ENCODE measurements at regions not wholly inside any gene's neighbourhood (a gene's known extent, or its start where the extent isn't known, plus 50 kb on each side); places are given as distances from the start of the nearest gene placed in this dataset.

- 63 to 79% methylated on average over 1 to 2 of the region's 2 CpGs for whole genome bisulfite sequencing, 2 donors
- no peaks in the 10 kb centered on the region for H3K9me3 ChIP-seq
- no peaks in the 10 kb centered on the region for H3K4me1 ChIP-seq
- H3K4me3 ChIP-seq, result no peak overlapping the region
- H3K27me3 ChIP-seq, result no peaks in the 10 kb centered on the region
- no peak for DNase-seq
- TF ChIP-seq POLR2A (IDR thresholded peaks at IDR 0.05) (no peak), CTCF (IDR thresholded peaks at IDR 0.05) (no peak)
- intact Hi-C loops (cut with DNase I), result no loop called here
- H3K36me3 ChIP-seq, result no peaks in the 10 kb centered on the region
- no peak overlapping the region for H3K27ac ChIP-seq
Measured at GRCh38 chr10:84683550-84683949, 355.2 kb downstream of the CCSER2 start.

- Histone ChIP-seq H3K4me1 (no peaks in the 10 kb centered on the region), H3K27ac (no peak overlapping the region), H3K27me3 (no peaks in the 10 kb centered on the region), H3K36me3 (no peaks in the 10 kb centered on the region), H3K4me3 (no peak overlapping the region), H3K9me3 (no peaks in the 10 kb centered on the region)
- WGBS, 2 donors, result 80 to 88% methylated on average over 5 to 6 of the region's 6 CpGs
- intact Hi-C loops (cut with DNase I), result no loop called here
- DNase-seq, result no peak
- TF ChIP-seq CTCF (IDR thresholded peaks at IDR 0.05), result no peak
- no peak for TF ChIP-seq POLR2A (IDR thresholded peaks at IDR 0.05)
Measured at GRCh38 chr10:84683980-84684740, 355.8 kb downstream of the CCSER2 start.

GRCh38 chr10:84685047-84685660 lies 356.8 kb downstream of the CCSER2 start:
- TF ChIP-seq POLR2A (IDR thresholded peaks at IDR 0.05), result no peak
- TF ChIP-seq CTCF (IDR thresholded peaks at IDR 0.05), result no peak
- H3K27ac ChIP-seq, result no peak overlapping the region
- 58 to 63% methylated on average over 1 to 3 of the region's 3 CpGs for WGBS, 2 donors
- intact Hi-C loops (cut with DNase I), result no loop called here
- H3K36me3 ChIP-seq, result no peaks in the 10 kb centered on the region
- DNase-seq, result no peak
- H3K4me3 ChIP-seq, result no peak overlapping the region
- no peaks in the 10 kb centered on the region for H3K9me3 ChIP-seq
- H3K27me3 ChIP-seq, result no peaks in the 10 kb centered on the region
- H3K4me1 ChIP-seq, result no peaks in the 10 kb centered on the region

- no peak overlapping the region for H3K27ac ChIP-seq
- intact Hi-C loops (cut with DNase I), result no loop called here
Measured at GRCh38 chr10:84693006-84693405, 364.6 kb downstream of the CCSER2 start.

More at GRCh38 chr10:84693006-84693405, 364.6 kb downstream of the CCSER2 start:
- no peaks in the 10 kb centered on the region for H3K36me3 ChIP-seq
- H3K27me3 ChIP-seq, result no peaks in the 10 kb centered on the region
- H3K4me3 ChIP-seq, result no peak overlapping the region
- TF ChIP-seq CTCF (IDR thresholded peaks at IDR 0.05), result no peak
- no peak for TF ChIP-seq POLR2A (IDR thresholded peaks at IDR 0.05)
- DNase-seq, result no peak
- no peaks in the 10 kb centered on the region for H3K4me1 ChIP-seq
- H3K9me3 ChIP-seq, result peaks cover 0 to 4% (median 0%) of the 10 kb centered on the region in 3 donors
